ENCODE measurements at regions not wholly inside any gene's neighbourhood (a gene's known extent, or its start where the extent isn't known, plus 50 kb on each side); places are given as distances from the start of the nearest gene placed in this dataset.
A peak's percentile ranks its signal among the peaks of the same experiment; 100 is the strongest.

GRCh38 chr3:117417411-117417810 lies 707.8 kb downstream of the TUSC7 start:
- no peak for DNase-seq

- DNase-seq, result no peak
Measured at GRCh38 chr3:117427081-117427480, 717.5 kb downstream of the TUSC7 start.

GRCh38 chr3:117433427-117433826 lies 723.8 kb downstream of the TUSC7 start:
- no peak for DNase-seq

GRCh38 chr3:117434661-117435412 lies 725.3 kb downstream of the TUSC7 start:
- DNase-seq, result no peak

- DNase-seq, result no peak
Measured at GRCh38 chr3:117435506-117435905, 725.9 kb downstream of the TUSC7 start.

GRCh38 chr3:117439812-117440211 lies 730.2 kb downstream of the TUSC7 start:
- DNase-seq, result peak; percentile 50

- no peak for DNase-seq
Measured at GRCh38 chr3:117441851-117442250, 732.3 kb downstream of the TUSC7 start.

- no peak for DNase-seq
Measured at GRCh38 chr3:117442566-117442965, 733.0 kb downstream of the TUSC7 start.

GRCh38 chr3:117443014-117443413 lies 733.4 kb downstream of the TUSC7 start:
- DNase-seq, result no peak

- no peak for DNase-seq
Measured at GRCh38 chr3:117444175-117444574, 734.6 kb downstream of the TUSC7 start.

- no peak for DNase-seq
Measured at GRCh38 chr3:117447419-117447818, 737.8 kb downstream of the TUSC7 start.

- DNase-seq, result no peak
Measured at GRCh38 chr3:117450026-117450425, 740.4 kb downstream of the TUSC7 start.

- DNase-seq, result no peak
Measured at GRCh38 chr3:117454254-117454653, 744.7 kb downstream of the TUSC7 start.

GRCh38 chr3:117454908-117455307 lies 745.3 kb downstream of the TUSC7 start:
- no peak for DNase-seq

GRCh38 chr3:117455782-117456181 lies 746.2 kb downstream of the TUSC7 start:
- no peak for DNase-seq

GRCh38 chr3:117463276-117464115 lies 753.9 kb downstream of the TUSC7 start:
- DNase-seq, result no peak

- DNase-seq, result peak; percentile 22 to 33
Measured at GRCh38 chr3:117471831-117472230, 762.3 kb downstream of the TUSC7 start.

- no peak for DNase-seq
Measured at GRCh38 chr3:117473981-117474538, 764.5 kb downstream of the TUSC7 start.

GRCh38 chr3:117476572-117476971 lies 767.0 kb downstream of the TUSC7 start:
- DNase-seq, result no peak

GRCh38 chr3:117477214-117477755 lies 767.7 kb downstream of the TUSC7 start:
- no peak for DNase-seq

GRCh38 chr3:117479095-117479494 lies 769.5 kb downstream of the TUSC7 start:
- DNase-seq, result no peak

- DNase-seq, result no peak
Measured at GRCh38 chr3:117480525-117480924, 770.9 kb downstream of the TUSC7 start.

GRCh38 chr3:117480972-117481371 lies 771.4 kb downstream of the TUSC7 start:
- DNase-seq, result no peak

- DNase-seq, result no peak
Measured at GRCh38 chr3:117483839-117484238, 774.3 kb downstream of the TUSC7 start.

Data from AML-193 (cell line).